ENCODE measurements at regions not wholly inside any gene's neighbourhood (a gene's known extent, or its start where the extent isn't known, plus 50 kb on each side); places are given as distances from the start of the nearest gene placed in this dataset.
"Not testable (repeated sequence)": the region's sequence is repeated elsewhere in the genome, so short reads cannot be mapped to it uniquely, and the experiment has no call there.

GRCh38 chrX:86887341-86887740 lies 630.3 kb upstream of the KLHL4 start:
- peak in 3 of 11 donors; percentile 3 to 28 (median 3) for DNase-seq (ENCODE audit: extremely low read depth in 1 of 11, low read depth in 9 of 11, low spot score in 4 of 11)

DNA sequence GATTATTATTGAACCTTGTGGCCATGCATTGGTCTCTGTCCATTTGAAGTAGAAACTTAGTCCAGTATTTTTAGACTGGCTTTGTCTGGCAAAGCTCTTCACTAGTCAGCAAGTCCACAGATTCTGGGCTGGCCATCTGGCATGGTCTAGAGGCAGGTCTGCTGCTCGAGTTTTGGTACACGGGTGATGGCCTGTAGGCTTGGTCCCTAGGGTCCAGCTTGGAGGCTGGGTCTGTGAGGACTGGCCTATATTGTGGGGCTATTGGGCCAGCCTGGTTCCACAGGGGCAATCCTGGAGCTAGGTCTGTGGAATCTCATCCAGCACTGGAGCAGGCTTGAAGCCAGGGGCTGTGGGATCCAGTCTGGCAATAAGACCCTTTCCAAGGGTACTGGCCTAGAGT lies 607.6 kb upstream of the KLHL4 start:
- DNase-seq (ENCODE audit: extremely low read depth in 1 of 11, low read depth in 9 of 11, low spot score in 4 of 11): no peak

- DNase-seq (ENCODE audit: extremely low read depth in 1 of 11, low read depth in 9 of 11, low spot score in 4 of 11): no peak
Observed at GRCh38 chrX:86910602-86911311, 606.8 kb upstream of the KLHL4 start.

GRCh38 chrX:86914569-86914968 lies 603.0 kb upstream of the KLHL4 start:
- no peak for DNase-seq (ENCODE audit: extremely low read depth in 1 of 11, low read depth in 9 of 11, low spot score in 4 of 11)

GRCh38 chrX:86917959-86918358 lies 599.6 kb upstream of the KLHL4 start:
- DNase-seq (ENCODE audit: extremely low read depth in 1 of 11, low read depth in 9 of 11, low spot score in 4 of 11): no peak

DNA sequence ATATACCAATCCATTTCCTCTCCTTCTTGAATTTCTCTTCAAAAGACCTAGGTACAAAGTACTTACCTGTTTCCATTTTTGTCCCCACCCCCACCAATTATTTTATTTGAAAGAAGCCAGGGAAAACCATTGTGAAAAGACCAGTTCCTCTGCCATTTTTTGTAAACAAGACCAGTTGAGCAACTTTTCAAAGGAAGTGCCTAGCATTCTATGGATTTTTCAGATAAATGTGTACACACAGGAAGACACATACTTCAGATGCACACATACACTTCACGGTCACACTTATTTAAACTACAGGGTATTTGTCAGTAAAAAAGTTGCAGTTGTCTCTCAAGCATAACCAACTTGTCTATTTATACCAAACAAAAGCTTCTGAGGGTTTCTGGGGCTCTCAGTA lies 587.2 kb upstream of the KLHL4 start:
- no peak for DNase-seq (ENCODE audit: extremely low read depth in 1 of 11, low read depth in 9 of 11, low spot score in 4 of 11)

- no peak for DNase-seq (ENCODE audit: extremely low read depth in 1 of 11, low read depth in 9 of 11, low spot score in 4 of 11)
Observed at GRCh38 chrX:86935988-86936387, 581.6 kb upstream of the KLHL4 start.

DNA sequence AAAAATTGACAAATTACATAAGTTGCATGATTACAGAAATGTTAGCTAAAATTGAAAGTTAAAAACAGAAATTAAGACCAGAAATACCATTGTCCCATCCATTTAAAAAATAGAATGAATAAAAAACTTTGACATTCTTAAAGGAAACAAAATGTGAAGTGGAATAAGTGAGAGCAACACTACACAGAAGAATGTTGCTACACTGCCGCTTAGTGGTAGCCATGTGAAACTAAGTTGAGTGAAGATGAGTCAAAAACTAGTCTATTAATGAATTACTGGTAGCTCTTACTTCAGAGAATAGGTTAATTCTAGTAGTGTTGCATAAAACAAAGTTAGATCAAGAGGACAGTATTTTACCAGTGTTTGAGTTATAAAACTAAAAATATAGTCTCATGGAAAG lies 571.0 kb upstream of the KLHL4 start:
- peak; percentile 4 to 61 (median 24) for DNase-seq (ENCODE audit: extremely low read depth in 1 of 11, low read depth in 9 of 11, low spot score in 4 of 11)

GRCh38 chrX:86964321-86964720 lies 553.3 kb upstream of the KLHL4 start:
- DNase-seq (ENCODE audit: extremely low read depth in 1 of 11, low read depth in 9 of 11, low spot score in 4 of 11): no peak

- no peak for DNase-seq (ENCODE audit: extremely low read depth in 1 of 11, low read depth in 9 of 11, low spot score in 4 of 11)
Observed at GRCh38 chrX:86981326-86981879, 536.2 kb upstream of the KLHL4 start.

DNA sequence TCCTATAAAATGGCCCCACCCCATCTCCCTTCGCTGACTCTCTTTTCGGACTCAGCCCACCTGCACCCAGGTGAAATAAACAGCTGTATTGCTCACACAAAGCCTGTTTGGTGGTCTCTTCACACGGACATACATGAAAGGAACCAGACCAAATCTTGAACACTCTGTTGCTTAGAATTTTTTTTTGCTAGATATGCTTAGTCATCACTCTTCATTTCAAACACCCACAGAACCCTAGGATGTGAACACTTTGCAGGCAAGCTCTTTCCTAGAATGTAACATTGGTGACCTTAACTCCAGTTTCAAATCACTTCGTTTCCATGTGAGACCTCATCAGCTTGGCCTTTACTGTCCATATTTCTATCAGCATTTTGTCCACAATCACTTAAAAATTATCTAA lies 530.3 kb upstream of the KLHL4 start:
- not testable (repeated sequence) for DNase-seq (ENCODE audit: extremely low read depth in 1 of 11, low read depth in 9 of 11, low spot score in 4 of 11)

DNA sequence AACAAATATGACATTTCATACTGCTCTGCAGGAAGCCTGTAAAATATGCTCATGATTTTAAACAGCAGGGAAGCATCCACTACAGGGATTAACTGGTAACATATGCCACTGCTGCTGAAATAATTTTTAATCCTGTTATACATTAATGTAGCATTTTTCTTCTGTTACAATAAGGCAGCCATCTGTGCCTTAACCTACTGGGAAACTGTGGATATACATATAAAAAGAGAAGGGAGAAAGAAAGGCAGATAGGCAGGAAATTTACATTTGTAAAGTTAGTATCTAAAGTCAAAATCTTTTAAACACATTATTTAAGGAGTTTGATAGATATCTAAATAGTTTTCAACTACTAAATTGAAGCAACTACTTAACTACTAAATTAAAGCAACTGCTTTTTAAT lies 514.6 kb upstream of the KLHL4 start:
- DNase-seq (ENCODE audit: extremely low read depth in 1 of 11, low read depth in 9 of 11, low spot score in 4 of 11): no peak

GRCh38 chrX:87005183-87005582 lies 512.4 kb upstream of the KLHL4 start:
- DNase-seq (ENCODE audit: extremely low read depth in 1 of 11, low read depth in 9 of 11, low spot score in 4 of 11): no peak

- no peak for DNase-seq (ENCODE audit: extremely low read depth in 1 of 11, low read depth in 9 of 11, low spot score in 4 of 11)
Observed at GRCh38 chrX:87005885-87006284, 511.7 kb upstream of the KLHL4 start.

DNA sequence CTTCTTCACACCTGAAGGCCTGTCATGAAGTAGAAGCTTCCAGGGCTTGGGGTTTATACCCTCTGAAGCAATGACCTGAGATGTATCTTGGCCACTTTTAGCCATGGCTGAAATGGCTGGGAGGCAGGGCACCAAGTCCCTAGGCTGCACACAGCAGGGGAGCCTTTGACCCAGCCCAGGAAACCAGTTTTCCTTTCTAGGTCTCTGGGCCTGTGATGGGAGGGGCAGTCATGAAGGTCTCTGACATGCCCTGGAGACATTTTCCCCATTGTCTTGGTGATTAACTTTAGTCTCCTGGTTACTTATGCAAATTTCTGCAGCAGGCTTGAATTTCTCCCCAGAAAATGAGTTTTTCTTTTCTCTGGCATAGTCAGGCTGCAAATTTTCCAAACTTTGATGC lies 511.0 kb upstream of the KLHL4 start:
- no peak for DNase-seq (ENCODE audit: extremely low read depth in 1 of 11, low read depth in 9 of 11, low spot score in 4 of 11)

- no peak for DNase-seq (ENCODE audit: extremely low read depth in 1 of 11, low read depth in 9 of 11, low spot score in 4 of 11)
Observed at GRCh38 chrX:87017210-87017609, 500.4 kb upstream of the KLHL4 start.

DNA sequence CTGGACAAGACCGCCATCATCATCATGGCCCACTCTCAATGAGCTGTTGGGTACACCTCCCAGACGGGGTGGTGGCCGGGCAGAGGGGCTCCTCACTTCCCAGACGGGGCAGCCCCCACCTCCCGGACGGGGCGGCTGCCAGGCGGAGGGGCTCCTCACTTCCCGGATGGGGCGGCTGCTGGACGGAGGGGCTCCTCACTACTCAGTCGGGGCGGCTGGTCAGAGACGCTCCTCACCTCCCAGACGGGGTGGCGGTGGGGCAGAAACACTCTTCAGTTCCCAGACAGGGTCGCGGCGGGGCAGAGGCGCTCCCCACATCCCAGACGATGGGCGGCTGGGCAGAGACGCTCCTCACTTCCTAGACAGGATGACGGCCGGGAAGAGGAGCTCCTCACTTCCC lies 484.5 kb upstream of the KLHL4 start:
- DNase-seq (ENCODE audit: extremely low read depth in 1 of 11, low read depth in 9 of 11, low spot score in 4 of 11): not testable (repeated sequence)

GRCh38 chrX:87045352-87045751 lies 472.2 kb upstream of the KLHL4 start:
- DNase-seq (ENCODE audit: extremely low read depth in 1 of 11, low read depth in 9 of 11, low spot score in 4 of 11): no peak

- DNase-seq (ENCODE audit: extremely low read depth in 1 of 11, low read depth in 9 of 11, low spot score in 4 of 11): no peak
Observed at GRCh38 chrX:87049567-87049966, 468.0 kb upstream of the KLHL4 start.

DNA sequence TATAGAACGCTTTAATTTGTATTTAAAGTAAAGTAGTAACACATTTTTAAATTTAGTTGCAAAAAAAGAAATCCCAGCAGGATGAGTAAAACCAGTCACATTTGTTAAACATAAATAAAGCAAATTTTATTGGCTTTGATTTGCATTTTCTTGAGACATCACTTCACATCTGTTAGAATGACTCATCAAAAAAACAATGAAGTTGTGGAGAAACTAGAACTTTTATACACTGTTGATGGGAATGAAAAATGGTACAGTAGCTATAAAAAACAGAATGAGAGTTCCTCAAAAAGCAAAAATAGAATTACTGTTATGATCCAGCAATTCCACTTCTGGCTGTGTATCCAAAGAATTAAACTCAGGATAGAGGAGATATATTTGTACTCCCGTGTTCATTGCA lies 454.0 kb upstream of the KLHL4 start:
- DNase-seq (ENCODE audit: extremely low read depth in 1 of 11, low read depth in 9 of 11, low spot score in 4 of 11): no peak

GRCh38 chrX:87064502-87064901 lies 453.1 kb upstream of the KLHL4 start:
- no peak for DNase-seq (ENCODE audit: extremely low read depth in 1 of 11, low read depth in 9 of 11, low spot score in 4 of 11)

All from renal cortex interstitium (tissue), 11 donors.